Spleen (tissue), 11 donors: ENCODE measurements at regions not wholly inside any gene's neighbourhood (a gene's known extent, or its start where the extent isn't known, plus 50 kb on each side); places are given as distances from the start of the nearest gene placed in this dataset.

Source experiments
- DNase-seq: peaks from one replicate; pipeline ENCODE4 v3.0.0-alpha.2; 2020
- H3K27ac ChIP-seq, 8 donors: fragments of 200-600 bp; sonication (generic) in 7 of 8; 1 replicate in 4 of 8; 2 replicates in 4 of 8; pipeline versions ENCODE4 v1.5.0 to v1.8.0; 2016 to 2021; ENCODE audit warnings: inconsistent platforms in 4 of 8, mild to moderate bottlenecking in 4 of 8, moderate library complexity in 1 of 8
- H3K27me3 ChIP-seq, 7 donors: fragments of 200-600 bp; sonication (generic) in 6 of 7; replicated peaks in 1 of 7; 1 replicate in 4 of 7; 2 replicates in 3 of 7; pipeline versions ENCODE4 v1.5.0 to v1.8.0; 2016 to 2021; ENCODE audit warnings: inconsistent platforms in 3 of 7, mild to moderate bottlenecking in 1 of 7
- H3K36me3 ChIP-seq, 6 donors: fragments of 200-600 bp; sonication (generic) in 5 of 6; 1 replicate in 4 of 6; 2 replicates in 2 of 6; pipeline versions ENCODE4 v1.5.0 to v1.8.0; 2016 to 2021; ENCODE audit warnings: inconsistent platforms in 2 of 6
- H3K4me1 ChIP-seq, 6 donors: fragments of 200-600 bp; sonication (generic) in 5 of 6; 1 replicate in 3 of 6; 2 replicates in 3 of 6; pipeline versions ENCODE4 v1.5.0 to v1.8.0; 2016 to 2021; ENCODE audit warnings: inconsistent platforms in 3 of 6
- H3K4me3 ChIP-seq, 8 donors: fragments of 200-600 bp; sonication (generic) in 7 of 8; 1 replicate in 4 of 8; 2 replicates in 4 of 8; pipeline versions ENCODE4 v1.5.0 to v1.8.0; 2016 to 2021; ENCODE audit warnings: inconsistent platforms in 4 of 8, mild to moderate bottlenecking in 4 of 8, moderate library complexity in 2 of 8
- H3K9me3 ChIP-seq, 8 donors: fragments of 200-600 bp; sonication (generic) in 7 of 8; 1 replicate in 4 of 8; 2 replicates in 4 of 8; pipeline versions ENCODE4 v1.5.0 to v1.8.0; 2016 to 2021; ENCODE audit warnings: inconsistent platforms in 4 of 8
- CTCF ChIP-seq, 11 experiments: fragments of 200-600 bp in 7 of 11; fragments of 450-650 bp in 4 of 11; sonication (generic) in 4 of 11; IDR thresholded peaks in 8 of 11; conservative IDR thresholded peaks in 3 of 11; 1 replicate in 7 of 11; 2 replicates in 4 of 11; pipeline versions ENCODE4 v1.4.0 to v1.8.0; 2016 to 2021; ENCODE audit warnings: antibody characterized with exemption in 11 of 11, inconsistent platforms in 4 of 11, mild to moderate bottlenecking in 1 of 11
- POLR2A ChIP-seq, 3 donors: fragments of 450-650 bp; IDR thresholded peaks; one replicate each; pipeline ENCODE4 v1.5.1; 2017; ENCODE audit warnings: antibody characterized with exemption in 3 of 3, mild to moderate bottlenecking in 1 of 3
- POLR2AphosphoS5 ChIP-seq, 3 donors: sonication (generic); formaldehyde crosslinking; IDR thresholded peaks; one replicate each; pipeline ENCODE4 v1.5.1; 2017; ENCODE audit warnings: antibody characterized with exemption in 3 of 3
- WGBS, 5 donors: extraction: QIAGEN DNeasy Blood & Tissue Kit in 3 of 5; methylation state at CpG; one replicate each; pipeline versions ENCODE4 v1.1.5 to v1.1.7; 2013 to 2018; 5-methylcytosine and 5-hydroxymethylcytosine counted together
- intact Hi-C: fragments of 100-400 bp; cut with DNase I; formaldehyde crosslinking; loops from one replicate; pipeline ENCODE4 v1.15.0; 2023; ENCODE audit warnings: low total_unique reads
- donor health status: healthy with polysubstance abuse.
- donor health status: DM: no; HTN: no; CAD: no; lungs with moderate emphysema.
- donor health status: DM: no; HTN: no; CAD: no.
- donor health status: Bipolar disorder and iron deficiency.
- donor health status: healthy.
- donor health status: DM: no; HTN: no; CAD: no.
- donor health status: DM: yes; HTN: yes; CAD: no.

DNA sequence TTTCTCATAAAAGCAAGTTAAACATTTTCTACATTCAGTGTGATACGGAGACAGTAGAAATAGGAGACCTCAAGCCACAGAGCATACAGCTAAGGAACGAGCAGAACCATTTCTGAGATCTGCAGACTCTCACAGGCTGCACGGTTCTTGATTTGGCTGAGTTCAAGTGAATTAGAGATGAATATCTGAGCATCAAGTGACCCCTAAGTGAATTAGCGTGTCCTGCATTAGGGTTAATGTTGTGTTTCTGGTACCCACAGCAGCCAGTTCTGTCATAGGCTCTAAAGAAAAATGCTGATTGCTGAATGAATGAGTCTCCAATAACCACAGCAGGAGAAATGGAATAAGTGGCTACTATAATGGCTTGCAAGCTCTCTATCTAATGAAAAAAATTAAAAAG, 265.9 kb upstream of the SYT4 start:
- Histone ChIP-seq H3K4me3 (no peak overlapping the region), H3K4me1 (no peaks in the 10 kb centered on the region), H3K27me3 (no peaks in the 10 kb centered on the region), H3K27ac (no peak overlapping the region), H3K9me3 (peaks cover 0 to 3% (median 0%) of the 10 kb centered on the region in 8 donors), H3K36me3 (no peaks in the 10 kb centered on the region)
- intact Hi-C loops = no loop called here
- WGBS, 5 donors = 72 to 87% (median 77%) methylated on average over 4 of the region's 4 CpGs
- no peak for DNase-seq
- TF ChIP-seq CTCF (IDR thresholded peaks at IDR 0.05 in 8 of 11, conservative IDR thresholded peaks at IDR 0.05 in 3 of 11) = no peak

DNA sequence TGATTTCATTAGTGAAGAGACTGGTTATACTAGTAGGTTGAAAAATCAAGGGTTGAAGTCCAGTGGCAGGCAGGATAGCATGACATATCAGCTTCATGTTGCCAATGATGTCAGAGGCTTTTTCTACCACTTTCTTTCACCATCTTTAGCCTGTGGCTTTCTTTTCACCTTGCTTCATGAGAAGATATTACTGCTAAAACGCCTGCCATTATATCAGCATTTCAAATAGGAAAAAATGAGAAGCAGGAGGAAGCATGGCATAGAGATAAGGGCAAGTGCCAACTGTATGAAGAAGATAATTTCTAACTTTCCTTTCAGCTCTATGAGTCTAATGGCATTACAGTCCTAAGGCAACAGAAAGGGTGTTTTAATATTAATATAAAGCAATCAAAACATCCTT, 270.2 kb upstream of the SYT4 start:
- TF ChIP-seq POLR2A (IDR thresholded peaks at IDR 0.05) (no peak), CTCF (IDR thresholded peaks at IDR 0.05 in 8 of 11, conservative IDR thresholded peaks at IDR 0.05 in 3 of 11) (no peak), POLR2AphosphoS5 (IDR thresholded peaks at IDR 0.05) (no peak)
- Histone ChIP-seq H3K9me3 (peaks cover 0 to 20% (median 1%) of the 10 kb centered on the region in 8 donors), H3K36me3 (no peaks in the 10 kb centered on the region), H3K4me3 (no peak overlapping the region), H3K27me3 (no peaks in the 10 kb centered on the region), H3K27ac (no peak overlapping the region), H3K4me1 (no peaks in the 10 kb centered on the region)
- 4 to 47% (median 18%) methylated on average over 1 of the region's 1 CpG for WGBS, 5 donors
- DNase-seq = no peak
- intact Hi-C loops = no loop called here

DNA sequence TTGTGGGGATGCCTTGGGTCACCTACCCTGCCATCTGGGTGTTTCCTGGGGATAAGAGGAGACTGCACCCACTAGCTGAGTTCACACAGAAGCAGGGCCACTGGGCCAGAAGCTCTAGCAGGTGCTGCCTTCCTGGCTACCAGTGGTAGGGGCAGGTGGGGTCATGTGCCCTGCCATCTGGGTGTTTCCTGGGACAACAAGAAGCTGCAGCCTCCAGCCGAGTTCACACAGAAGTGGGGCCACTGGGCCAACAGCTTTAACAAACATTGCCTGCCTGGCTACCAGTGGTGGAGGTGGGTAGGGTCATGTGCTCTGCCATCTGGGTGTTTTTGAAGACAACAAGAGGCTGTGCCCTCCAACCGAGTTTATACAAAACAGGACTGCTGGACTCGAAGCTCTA, 282.2 kb upstream of the SYT4 start:
- TF ChIP-seq POLR2A (IDR thresholded peaks at IDR 0.05) = no peak
- TF ChIP-seq CTCF (IDR thresholded peaks at IDR 0.05 in 8 of 11, conservative IDR thresholded peaks at IDR 0.05 in 3 of 11) = no peak
- intact Hi-C loops = no loop called here

GRCh38 chr18:43563780-43564179, 286.5 kb upstream of the SYT4 start:
- Histone ChIP-seq H3K27me3 (peaks cover 0 to 11% (median 0%) of the 10 kb centered on the region in 7 donors), H3K4me3 (no peak overlapping the region), H3K27ac (no peak overlapping the region), H3K4me1 (no peaks in the 10 kb centered on the region), H3K9me3 (no peaks in the 10 kb centered on the region), H3K36me3 (no peaks in the 10 kb centered on the region)
- 22 to 34% (median 28%) methylated on average over 3 of the region's 3 CpGs for WGBS, 5 donors
- TF ChIP-seq POLR2A (IDR thresholded peaks at IDR 0.05) = no peak
- no peak for TF ChIP-seq POLR2AphosphoS5 (IDR thresholded peaks at IDR 0.05)
- peak in 3 of 11 experiments; percentile 8 to 22 (median 20) for TF ChIP-seq CTCF (IDR thresholded peaks at IDR 0.05 in 8 of 11, conservative IDR thresholded peaks at IDR 0.05 in 3 of 11)
- no peak for DNase-seq
- intact Hi-C loops = no loop called here

More for the DNA sequence above, 282.2 kb upstream of the SYT4 start:
- Histone ChIP-seq H3K4me1 (no peaks in the 10 kb centered on the region), H3K27me3 (peaks cover 0 to 13% (median 0%) of the 10 kb centered on the region in 7 donors), H3K27ac (no peak overlapping the region), H3K4me3 (no peak overlapping the region), H3K36me3 (no peaks in the 10 kb centered on the region), H3K9me3 (peaks cover 0 to 13% (median 0%) of the 10 kb centered on the region in 8 donors)
- 71 to 96% (median 87%) methylated on average over 3 of the region's 3 CpGs for whole genome bisulfite sequencing, 5 donors
- peak; percentile 51 for DNase-seq
